Left cardiac atrium (tissue), 4 donors: ENCODE measurements at regions not wholly inside any gene's neighbourhood (a gene's known extent, or its start where the extent isn't known, plus 50 kb on each side); places are given as distances from the start of the nearest gene placed in this dataset.
A peak's percentile ranks its signal among the peaks of the same experiment; 100 is the strongest.
"Not testable (repeated sequence)": the region's sequence is repeated elsewhere in the genome, so short reads cannot be mapped to it uniquely, and the experiment has no call there.

Experiments used
- ATAC-seq, 2 donors: fragments of 200-7000 bp; cut with Tn5 transposase; one replicate each; pipeline ENCODE4 v1.9.1; 2020; ENCODE audit warnings: mild to moderate bottlenecking in 2 of 2, moderate library complexity in 2 of 2
- DNase-seq: peaks from one replicate; pipeline ENCODE4 v3.0.0-alpha.2; 2020
- intact Hi-C, 2 donors: fragments of 100-400 bp; cut with DNase I; formaldehyde crosslinking; loops; one replicate each; pipeline versions ENCODE4 v1.14.1 to v1.15.1; 2022 to 2023
- donor health status: DM: no; HTN: yes; CAD: no.
- donor health status: DM: no; HTN: yes; CAD: no; lungs with severe emphysema.
- donor health status: DM: yes; HTN: yes; CAD: no.
- donor health status: Dilated cardiomyopathy.

DNA sequence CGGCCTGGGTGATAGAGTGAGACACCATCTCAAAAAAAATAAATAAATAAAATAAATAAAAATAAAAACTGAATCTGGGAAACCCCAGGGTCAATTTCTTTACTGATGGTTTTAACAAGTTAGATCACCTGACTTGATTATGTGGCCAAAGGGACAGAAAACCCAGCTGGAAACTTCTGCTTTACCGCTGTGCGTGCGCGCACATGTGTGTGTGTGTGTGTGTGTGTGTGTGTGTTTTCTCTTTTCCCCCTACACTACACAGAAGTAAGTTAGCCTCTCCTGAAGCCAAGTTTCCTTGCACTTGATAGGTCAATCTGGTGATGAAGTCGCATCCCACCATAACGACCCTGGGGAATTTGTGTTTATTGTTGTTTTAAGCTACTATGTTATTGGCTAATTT lies 105.3 kb upstream of the AMN1 start:
- DNase-seq (no peak), ATAC-seq (no peak)
- intact Hi-C loops, result no loop called here

DNA sequence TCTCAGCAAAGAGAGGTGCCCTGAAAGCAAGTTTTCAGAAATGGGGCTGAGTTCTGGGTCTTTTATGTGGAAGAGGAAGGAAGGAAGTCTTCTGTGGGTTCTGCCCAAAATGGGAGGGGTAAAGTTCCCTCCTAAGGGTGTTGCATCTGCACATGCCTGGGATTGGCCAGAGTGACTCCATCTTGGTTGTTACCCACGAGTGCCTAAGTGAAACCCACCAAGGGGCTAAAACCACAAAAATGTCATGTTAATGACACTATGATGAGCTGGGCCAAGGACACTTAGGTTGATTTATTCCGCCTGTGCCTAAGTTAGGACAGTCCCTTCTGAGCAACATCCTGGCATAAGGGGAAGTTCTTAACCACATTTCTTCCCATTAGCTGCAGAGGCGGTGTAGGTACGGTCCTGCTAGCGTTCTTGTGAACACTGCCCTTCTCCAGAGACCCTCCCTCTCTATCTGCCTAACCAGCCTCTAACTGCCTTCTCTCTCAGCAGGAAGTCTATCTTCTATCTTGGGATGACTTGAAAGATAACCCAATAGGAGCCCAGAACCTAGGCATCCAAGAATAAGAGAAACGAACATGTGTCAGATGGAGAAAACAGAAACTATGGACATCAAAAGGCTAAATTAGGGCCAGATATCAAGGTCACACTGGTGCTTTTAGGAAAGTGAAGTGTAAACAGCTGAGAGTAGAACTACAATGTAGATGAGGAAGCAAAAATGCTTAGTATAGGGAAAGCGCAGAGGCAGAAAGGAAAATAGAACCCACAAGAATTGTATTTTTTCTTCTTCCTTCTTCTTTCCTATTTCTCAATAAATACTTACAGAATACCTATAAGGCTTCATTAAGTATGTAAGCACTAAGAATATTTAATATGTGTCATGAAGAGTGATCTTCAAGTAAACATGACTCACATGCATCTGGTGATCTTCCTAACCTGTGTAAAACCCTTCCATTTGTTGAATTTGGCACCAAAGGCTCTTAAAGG lies 104.2 kb upstream of the AMN1 start:
- peak; percentile 23 to 80 for ATAC-seq
- DNase-seq, result no peak
- intact Hi-C loops, result no loop called here

DNA sequence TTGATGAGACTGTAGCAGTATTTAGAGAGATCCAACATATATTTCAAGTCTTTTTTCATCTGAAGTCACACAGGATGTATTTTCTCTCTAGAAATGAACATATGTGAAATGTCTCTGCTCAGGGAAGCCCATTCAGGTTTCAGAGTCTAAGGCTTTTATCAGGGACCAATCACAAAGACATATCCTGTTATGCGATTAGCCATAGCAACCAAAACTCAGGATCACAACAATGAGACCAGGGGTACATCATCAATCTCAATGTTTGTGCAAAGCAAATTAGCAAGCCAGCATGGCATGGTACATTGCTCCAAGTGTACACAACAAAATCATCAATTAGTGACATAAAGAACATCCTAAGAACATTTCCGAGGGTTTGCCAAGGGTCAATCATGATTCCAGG lies 99.2 kb upstream of the AMN1 start:
- intact Hi-C loops, result no loop called here
- ATAC-seq (no peak), DNase-seq (no peak)

DNA sequence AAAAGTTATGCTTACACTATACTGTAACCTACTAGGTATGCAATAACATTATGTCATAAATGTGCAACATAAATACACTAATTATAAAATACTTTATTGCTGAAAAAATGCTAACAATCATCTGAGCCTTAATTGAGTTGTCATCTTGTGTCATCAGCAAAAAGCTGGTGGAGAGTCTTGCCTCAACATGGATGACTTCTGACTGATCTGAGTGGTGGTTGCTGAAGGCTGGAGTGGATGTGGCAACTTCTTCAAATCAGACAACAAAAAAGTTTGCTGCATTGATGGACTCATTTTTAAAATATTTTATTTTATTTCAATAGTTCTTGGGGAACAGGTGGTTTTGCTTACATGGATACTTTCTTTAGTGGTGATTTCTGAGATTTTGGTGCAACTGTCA lies 93.9 kb upstream of the AMN1 start:
- ATAC-seq (no peak), DNase-seq (no peak)
- intact Hi-C loops, result no loop called here

DNA sequence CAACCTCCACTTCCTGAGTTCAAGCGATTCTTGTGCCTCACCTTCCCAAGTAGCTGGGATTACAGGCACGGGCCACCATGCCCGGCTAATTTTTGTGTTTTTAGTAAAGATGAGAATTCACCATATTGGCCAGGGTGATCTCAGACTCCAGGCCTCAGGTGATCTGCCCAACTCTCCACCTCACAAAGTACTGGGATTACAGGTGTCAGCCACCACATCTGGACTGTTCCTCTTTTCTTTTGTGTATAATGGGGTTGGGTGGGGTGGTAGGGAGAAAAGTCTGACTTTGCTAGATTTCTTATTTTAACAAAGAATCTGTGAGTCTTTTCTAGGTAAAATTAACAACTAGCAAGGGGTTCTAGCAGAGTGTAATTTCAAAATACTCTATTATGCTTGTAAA lies 92.7 kb upstream of the AMN1 start:
- intact Hi-C loops, result no loop called here
- DNase-seq (no peak), ATAC-seq (no peak)

DNA sequence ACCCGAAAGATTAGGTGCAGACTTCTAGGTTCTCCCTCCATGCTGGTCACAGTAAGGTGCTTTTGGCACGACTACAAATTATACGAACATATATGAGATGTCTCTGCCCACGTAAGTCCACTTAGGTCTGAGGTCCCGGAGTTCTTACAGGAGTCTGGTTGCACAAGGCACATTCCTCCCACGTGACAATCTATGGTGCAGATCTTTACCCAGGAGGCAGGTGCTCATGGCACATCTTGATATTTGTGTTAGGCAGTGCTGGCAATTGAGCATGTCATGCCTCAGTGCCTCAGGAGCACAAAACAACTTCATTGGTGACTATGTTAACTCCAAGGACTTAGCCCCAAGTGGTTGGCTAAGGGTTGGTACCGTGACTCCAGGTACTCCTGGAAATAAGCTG lies 92.0 kb upstream of the AMN1 start:
- DNase-seq (no peak), ATAC-seq (no peak)
- intact Hi-C loops, result no loop called here

DNA sequence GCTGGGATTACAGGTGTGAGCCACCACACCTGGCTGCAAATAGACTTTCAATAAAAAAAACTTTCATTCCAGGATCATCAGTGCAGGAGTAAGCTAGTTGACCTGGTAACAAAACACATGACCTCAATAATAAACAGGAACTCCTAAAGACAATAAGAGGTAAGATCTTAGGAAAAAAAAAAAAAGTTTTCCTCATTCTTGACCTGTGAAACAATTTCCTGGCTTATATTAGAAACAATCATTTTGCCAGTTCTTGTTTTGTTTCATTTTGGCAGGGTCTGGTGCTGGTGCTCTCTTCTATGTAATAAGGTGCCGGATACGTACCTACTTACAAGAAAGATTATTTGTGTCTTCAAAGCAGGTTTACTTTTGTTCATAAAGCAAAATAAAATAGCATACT lies 90.6 kb upstream of the AMN1 start:
- intact Hi-C loops, result no loop called here
- DNase-seq, result no peak
- no peak for ATAC-seq

DNA sequence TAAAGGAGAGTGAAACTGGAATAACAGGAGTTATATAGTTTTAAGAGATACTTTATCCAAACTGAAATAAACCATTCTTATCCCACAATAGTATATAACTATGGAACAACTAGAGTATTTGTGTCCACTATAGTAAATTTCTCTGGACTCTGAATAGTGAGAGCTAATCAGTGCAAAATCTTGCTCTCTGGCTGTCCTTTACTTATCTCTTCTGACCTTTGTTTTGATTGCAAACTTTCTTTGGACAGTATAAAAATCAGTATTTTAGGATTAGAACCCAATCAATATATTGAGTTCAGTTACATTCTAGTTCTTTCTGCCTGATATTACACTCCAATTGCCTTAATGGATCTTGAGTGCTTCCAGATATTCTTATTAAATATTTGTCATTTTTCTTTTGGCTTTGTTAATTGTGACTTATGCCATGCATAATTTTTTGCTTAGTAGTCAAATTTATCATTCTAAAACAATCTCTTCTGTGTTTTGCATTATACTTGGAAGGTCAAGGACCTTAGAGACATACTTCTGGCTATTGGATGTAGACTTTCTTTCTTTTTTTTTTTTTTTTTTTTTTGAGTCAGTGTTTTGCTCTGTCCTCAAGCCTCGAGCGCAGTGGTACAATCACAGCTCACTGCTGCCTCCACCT lies 89.9 kb upstream of the AMN1 start:
- no peak for ATAC-seq
- no peak for DNase-seq
- intact Hi-C loops, result no loop called here

DNA sequence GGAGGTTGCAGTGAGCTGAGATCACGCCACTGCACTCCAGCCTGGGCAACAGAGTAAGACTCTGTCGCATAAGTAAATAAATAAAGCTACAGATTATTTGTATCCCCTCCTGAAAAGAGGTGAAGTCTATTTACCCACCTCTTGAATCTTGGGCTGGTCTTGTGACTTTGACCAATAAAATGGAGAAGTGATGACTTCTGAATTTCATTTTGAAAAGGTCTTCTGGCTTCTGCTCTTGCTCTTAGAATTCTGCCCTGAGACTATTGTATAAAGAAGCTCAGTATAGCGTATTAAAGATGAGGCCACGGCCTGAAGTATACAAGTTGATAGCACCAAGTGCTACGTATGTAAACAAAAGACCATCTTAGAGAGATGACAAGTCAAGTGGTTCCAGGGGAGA lies 88.3 kb upstream of the AMN1 start:
- intact Hi-C loops, result no loop called here
- DNase-seq, result no peak
- ATAC-seq, result no peak

DNA sequence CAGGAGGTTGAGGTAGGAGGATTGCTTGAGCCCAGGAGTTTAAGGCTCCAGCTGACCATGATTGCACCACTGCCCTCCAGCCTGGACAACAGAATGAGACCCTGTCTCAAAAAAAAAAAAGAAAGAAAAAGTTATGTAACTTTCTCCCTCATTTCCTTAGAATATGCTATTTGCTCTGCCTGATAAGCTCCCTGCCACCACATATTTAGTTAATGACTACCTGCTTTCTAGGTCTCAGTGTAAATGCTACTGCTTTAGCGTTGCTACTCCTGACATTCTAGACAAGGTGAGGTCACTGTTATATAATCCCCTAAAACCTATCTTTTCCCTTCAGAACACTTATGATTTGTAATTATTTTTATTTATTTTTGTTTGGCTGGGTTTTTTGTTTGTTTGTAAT lies 86.3 kb upstream of the AMN1 start:
- DNase-seq (no peak), ATAC-seq (no peak)
- intact Hi-C loops, result no loop called here

DNA sequence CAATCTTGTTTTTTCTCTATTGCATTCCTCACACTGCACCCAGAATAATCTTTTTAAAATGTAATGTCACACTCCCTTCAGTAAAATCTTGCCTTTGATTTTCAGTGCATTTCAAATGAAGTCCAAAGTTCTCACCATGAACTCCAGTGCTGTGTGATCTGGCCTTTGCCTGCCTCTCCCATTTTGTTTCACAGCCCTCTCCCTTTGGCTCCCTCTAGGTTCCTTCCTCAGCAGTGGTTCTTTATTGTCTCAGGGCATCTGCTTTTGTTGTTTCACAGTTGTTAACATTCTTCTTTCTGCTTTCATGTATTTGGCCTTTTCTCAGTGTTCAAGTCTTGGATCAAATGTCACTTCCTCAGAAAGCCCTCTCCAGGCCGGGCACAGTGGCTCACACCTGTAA lies 84.5 kb upstream of the AMN1 start:
- DNase-seq (no peak), ATAC-seq (no peak)
- intact Hi-C loops, result no loop called here

DNA sequence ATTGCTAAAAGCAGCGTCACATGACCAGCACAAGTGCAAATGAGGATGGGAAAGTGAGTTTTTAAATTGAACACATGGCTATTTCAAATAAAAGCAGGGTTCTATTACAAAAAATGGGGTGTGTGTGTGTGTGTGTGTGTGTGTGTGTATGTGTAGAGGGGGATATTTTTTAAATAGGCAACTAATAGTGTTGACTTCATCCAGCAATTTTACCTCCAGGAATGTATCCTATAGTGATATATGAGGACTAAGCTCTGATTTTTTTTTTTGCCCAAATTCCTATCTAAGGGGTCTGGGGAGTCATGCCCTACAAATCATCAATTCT lies 78.9 kb upstream of the AMN1 start:
- intact Hi-C loops, result no loop called here
- no peak for ATAC-seq
- DNase-seq, result no peak

DNA sequence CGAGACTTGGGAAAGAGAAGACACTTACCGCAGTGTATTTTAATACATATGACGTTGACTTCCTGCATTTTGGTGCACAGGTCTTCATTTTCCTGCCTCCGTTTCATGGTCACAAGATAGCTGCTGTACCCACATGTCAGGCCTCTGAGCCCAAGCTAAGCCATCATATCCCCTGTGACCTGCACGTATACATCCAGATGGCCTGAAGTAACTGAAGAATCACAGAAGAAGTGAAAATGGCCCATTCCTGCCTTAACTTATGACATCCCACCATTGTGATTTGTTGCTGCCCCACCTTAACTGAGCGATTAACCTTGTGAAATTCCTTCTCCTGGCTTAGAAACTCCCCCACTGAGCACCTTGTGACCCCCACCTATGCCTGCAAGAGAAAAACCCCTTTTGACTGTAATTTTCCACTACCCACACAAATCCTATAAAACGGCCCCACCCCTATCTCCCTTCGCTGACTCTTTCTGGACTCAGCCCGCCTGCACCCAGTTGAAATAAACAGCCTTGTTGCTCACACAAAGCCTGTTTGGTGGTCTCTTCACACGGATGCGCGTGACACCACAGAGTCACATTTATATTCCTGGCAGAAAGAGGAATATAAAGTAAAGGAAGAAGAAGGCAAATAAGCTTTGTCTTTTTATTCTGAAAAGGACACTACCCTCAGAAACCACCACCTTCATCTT lies 78.4 kb upstream of the AMN1 start:
- intact Hi-C loops, result not testable (repeated sequence)

DNA sequence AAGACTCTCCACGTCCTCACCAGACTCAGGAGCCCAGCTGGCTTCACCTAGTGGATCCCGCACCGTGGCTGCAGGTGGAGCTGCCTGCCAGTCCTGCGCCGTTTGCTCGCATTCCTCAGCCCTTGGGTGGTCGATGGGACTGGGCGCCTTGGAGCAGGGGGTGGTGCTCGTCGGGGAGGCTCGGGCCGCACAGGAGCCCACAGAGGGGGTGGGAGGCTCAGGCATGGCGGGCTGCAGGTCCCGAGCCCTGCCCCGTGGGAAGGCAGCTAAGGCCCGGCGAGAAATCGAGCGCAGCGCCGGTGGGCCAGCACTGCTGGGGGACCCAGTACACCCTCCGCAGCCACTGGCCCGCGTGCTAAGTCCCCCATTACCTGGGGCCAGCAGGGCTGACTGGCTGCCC lies 76.9 kb upstream of the AMN1 start:
- ATAC-seq, DNase-seq, intact Hi-C loops: not testable (repeated sequence)

More for the DNA sequence above, 78.4 kb upstream of the AMN1 start:
- not testable (repeated sequence) for DNase-seq, ATAC-seq

DNA sequence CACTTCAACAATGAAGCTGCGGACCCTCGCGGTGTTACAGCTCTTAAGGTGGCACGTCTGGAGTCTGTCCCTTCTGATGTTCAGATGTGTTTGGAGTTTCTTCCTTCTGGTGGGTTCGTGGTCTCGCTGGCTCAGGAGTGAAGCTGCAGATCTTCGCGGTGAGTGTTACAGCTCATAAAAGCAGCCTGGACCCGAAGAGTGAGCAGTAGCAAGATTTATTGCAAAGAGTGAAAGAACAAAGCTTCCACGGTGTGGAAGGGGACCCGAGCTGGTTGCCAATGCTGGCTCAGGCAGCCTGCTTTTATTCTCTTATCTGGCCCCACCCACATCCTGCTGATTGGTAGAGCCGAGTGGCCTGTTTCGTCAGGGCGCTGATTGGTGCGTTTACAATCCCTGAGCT lies 75.9 kb upstream of the AMN1 start:
- ATAC-seq, DNase-seq, intact Hi-C loops: not testable (repeated sequence)

DNA sequence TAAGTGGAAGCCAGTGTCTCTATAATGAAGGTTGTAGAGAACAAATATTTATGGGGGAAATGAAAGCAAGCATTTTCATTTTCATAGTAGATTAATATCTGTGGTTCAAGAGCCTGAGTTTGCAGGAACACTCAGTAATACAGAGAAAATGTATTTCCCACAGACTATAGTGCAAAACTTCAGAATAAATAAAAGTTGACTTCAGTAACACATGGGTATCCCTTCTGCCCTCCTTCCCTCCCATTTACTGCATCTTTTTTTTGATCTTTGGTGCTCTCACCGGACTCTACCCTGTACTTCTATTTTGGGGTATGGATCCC lies 75.3 kb upstream of the AMN1 start:
- ATAC-seq, result no peak

DNA sequence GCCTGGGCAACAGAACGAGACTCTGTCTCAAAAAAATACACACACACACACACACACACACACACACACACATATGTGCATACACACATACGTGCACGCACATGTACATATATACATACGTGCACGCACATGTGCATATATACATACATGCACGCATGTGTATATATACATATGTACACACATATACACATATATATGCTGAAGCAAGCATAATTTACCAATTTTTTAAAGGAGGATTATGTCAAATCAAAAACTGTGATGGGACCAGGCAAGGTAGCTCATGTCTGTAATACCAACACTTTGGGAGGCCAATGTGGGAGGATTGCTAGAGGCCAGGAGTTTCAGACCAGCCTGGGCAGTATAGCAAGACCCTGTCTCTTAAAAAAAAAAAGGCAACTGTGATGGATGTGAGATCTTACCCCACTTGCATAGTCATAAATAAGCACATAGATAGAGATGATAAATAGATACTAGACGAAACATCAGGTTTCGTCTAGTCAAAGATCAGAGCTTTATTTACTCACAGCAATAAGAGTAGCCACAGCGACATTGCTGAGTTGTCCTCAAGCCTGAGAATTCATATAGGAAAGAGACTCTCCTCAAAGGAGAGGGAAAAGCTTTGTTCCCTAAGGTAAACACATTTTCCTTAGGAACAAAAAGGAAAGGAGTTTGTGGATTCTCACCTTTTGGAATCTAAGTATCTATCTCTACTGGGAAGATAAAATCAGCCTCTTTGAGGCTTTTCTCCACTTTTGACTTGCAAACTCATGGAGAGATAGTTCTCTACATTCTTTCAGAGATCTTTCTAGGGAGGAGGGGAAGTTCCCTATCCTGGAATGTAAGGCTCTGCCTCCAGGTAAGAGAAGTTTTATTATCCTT lies 74.7 kb upstream of the AMN1 start:
- ATAC-seq, result no peak
- DNase-seq, result no peak
- intact Hi-C loops, result no loop called here

More for the DNA sequence above, 75.3 kb upstream of the AMN1 start:
- intact Hi-C loops, result no loop called here
- DNase-seq, result no peak

DNA sequence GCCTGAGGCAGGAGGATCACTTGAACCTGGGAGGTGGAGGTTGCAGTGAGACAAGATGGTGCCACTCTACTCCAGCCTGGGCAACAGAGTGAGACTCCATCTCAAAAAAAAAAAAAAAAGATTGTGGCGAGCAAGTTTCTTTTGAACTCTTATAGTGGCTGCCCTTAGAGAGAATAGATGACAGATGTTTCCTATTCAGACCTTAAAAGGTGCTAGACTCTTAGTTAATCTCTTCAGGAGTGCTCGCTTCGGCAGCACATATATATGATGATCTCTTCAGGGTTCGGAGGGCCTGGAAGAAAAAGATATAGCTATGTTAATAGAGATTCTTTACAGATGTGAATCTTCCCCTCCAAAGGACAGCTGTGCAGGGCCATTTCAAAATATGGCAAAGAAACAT lies 73.1 kb upstream of the AMN1 start:
- no peak for ATAC-seq
- intact Hi-C loops, result no loop called here

DNA sequence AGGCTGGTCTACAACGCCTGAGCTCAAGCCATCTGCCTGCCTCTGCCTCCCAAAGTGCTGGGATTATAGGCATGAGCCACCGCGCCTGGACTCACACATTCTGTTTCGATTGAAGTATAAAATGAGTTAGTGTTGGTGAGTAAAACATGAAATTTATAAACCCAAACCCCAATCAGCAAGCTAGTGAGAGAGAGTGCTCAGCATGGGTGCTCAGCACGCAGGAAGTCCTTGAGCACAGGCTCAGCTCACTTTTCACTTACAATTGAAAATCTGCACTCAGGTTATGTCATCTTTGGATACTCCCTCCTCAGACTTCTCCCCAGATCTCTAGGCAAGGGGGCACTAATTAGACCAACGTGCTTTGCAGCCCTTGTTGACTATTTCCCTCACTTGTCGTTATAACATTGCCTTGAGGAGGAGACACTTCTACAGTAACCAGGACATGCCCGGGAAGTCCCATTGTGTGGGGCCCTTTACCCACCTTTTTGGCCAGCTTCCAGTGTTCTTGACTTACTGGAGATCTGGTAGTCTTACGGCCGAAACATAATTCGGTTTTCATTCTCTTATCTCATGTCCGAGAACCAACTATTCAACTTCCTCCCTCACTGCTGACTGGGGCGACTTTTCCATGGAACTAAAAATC lies 68.5 kb upstream of the AMN1 start:
- intact Hi-C loops, result no loop called here
- ATAC-seq (no peak), DNase-seq (no peak)

More for the DNA sequence above, 73.1 kb upstream of the AMN1 start:
- DNase-seq, result no peak
